Naive thymus-derived CD4-positive, alpha-beta T cell (primary cell): ENCODE measurements at regions not wholly inside any gene's neighbourhood (a gene's known extent, or its start where the extent isn't known, plus 50 kb on each side); places are given as distances from the start of the nearest gene placed in this dataset.

ENCODE experiments used
- ATAC-seq: fragments of 150-1000 bp; cut with Tn5 transposase; 2 replicates; pipeline ENCODE4 v1.10.0; 2021; ENCODE audit warnings: mild to moderate bottlenecking, moderate library complexity
- CTCF ChIA-PET: fragments of 350-600 bp; sonication (Branson Sonifier 250); formaldehyde crosslinking; loops from one replicate; lab custom pipeline; 2021; ENCODE audit warnings: antibody characterized with exemption; lab: Charles Lee
- POLR2A ChIA-PET: fragments of 350-600 bp; sonication (Branson Sonifier 250); formaldehyde crosslinking; loops from one replicate; lab custom pipeline; 2021; ENCODE audit warnings: antibody characterized with exemption, inconsistent platforms; lab: Charles Lee
- DNase-seq, 9 donors: peaks; one replicate each; pipeline versions ENCODE4 v3.0.0 to v3.0.0-alpha.2; 2020 to 2022; ENCODE audit warnings: mixed read lengths in 1 of 9
- H3K27ac ChIP-seq: one replicate; pipeline ENCODE4 v1.7.0; 2013; ENCODE audit warnings: mild to moderate bottlenecking, low read depth, low read length, moderate library complexity
- H3K27me3 ChIP-seq, 2 donors: one replicate each; pipeline ENCODE4 v1.7.0; 2013; ENCODE audit warnings: low read length in 2 of 2, mild to moderate bottlenecking in 2 of 2, moderate library complexity in 2 of 2; ENCODE audit not compliant: control insufficient read depth in 2 of 2, insufficient read depth in 2 of 2
- H3K36me3 ChIP-seq, 3 experiments: 1 replicate in 2 of 3; 2 replicates in 1 of 3; pipeline ENCODE4 v1.7.0; 2013; ENCODE audit warnings: low read length in 3 of 3, mild to moderate bottlenecking in 3 of 3, moderate library complexity in 1 of 3; ENCODE audit not compliant: insufficient read depth in 3 of 3, control insufficient read depth in 2 of 3
- H3K4me1 ChIP-seq, 2 donors: one replicate each; pipeline ENCODE4 v1.7.0; 2013; ENCODE audit warnings: low read length in 2 of 2, mild to moderate bottlenecking in 2 of 2, moderate library complexity in 1 of 2; ENCODE audit not compliant: control insufficient read depth in 2 of 2, insufficient read depth in 2 of 2
- H3K4me3 ChIP-seq: 2 replicates; pipeline ENCODE4 v1.7.0; 2013; ENCODE audit warnings: mild to moderate bottlenecking, low read length
- H3K9me3 ChIP-seq, 3 experiments: 1 replicate in 2 of 3; 2 replicates in 1 of 3; pipeline ENCODE4 v1.7.0; 2013; ENCODE audit warnings: low read length in 3 of 3; ENCODE audit not compliant: control insufficient read depth in 2 of 3
- H3K27ac Mint-ChIP-seq, 9 donors: one replicate each; pipeline ENCODE4 v1.8.0; 2020 to 2022; ENCODE audit warnings: mixed read lengths in 9 of 9, mild to moderate bottlenecking in 8 of 9, moderate library complexity in 5 of 9, inconsistent platforms in 2 of 9
- H3K27me3 Mint-ChIP-seq, 5 donors: one replicate each; pipeline ENCODE4 v1.8.0; 2021 to 2022; ENCODE audit warnings: mixed read lengths in 5 of 5, mild to moderate bottlenecking in 1 of 5
- H3K36me3 Mint-ChIP-seq, 5 donors: one replicate each; pipeline ENCODE4 v1.8.0; 2020 to 2022; ENCODE audit warnings: mixed read lengths in 5 of 5, mild to moderate bottlenecking in 3 of 5, inconsistent platforms in 1 of 5
- H3K4me1 Mint-ChIP-seq, 7 donors: one replicate each; pipeline ENCODE4 v1.8.0; 2020 to 2022; ENCODE audit warnings: mixed read lengths in 7 of 7, mild to moderate bottlenecking in 3 of 7, inconsistent platforms in 1 of 7
- H3K4me3 Mint-ChIP-seq, 10 donors: one replicate each; pipeline ENCODE4 v1.8.0; 2020 to 2022; ENCODE audit warnings: mild to moderate bottlenecking in 10 of 10, mixed read lengths in 10 of 10, moderate library complexity in 6 of 10, inconsistent platforms in 2 of 10
- H3K9me3 Mint-ChIP-seq, 11 donors: one replicate each; pipeline ENCODE4 v1.8.0; 2020 to 2022; ENCODE audit warnings: mixed read lengths in 11 of 11, mild to moderate bottlenecking in 4 of 11, inconsistent platforms in 1 of 11, moderate library complexity in 1 of 11
- intact Hi-C, 2 donors: fragments of 100-400 bp; cut with micrococcal nuclease; formaldehyde crosslinking; loops; one replicate each; pipeline ENCODE4 v1.15.1; 2023

GRCh38 chr17:34163123-34163522 lies 92.0 kb upstream of the CCL2 start:
- peaks cover 36 to 50% (median 43%) of the 10 kb centered on the region in 5 donors for H3K27me3 Mint-ChIP-seq
- POLR2A ChIA-PET = no interaction called here
- Histone ChIP-seq H3K4me3 (no peak overlapping the region), H3K9me3 (no peaks in the 10 kb centered on the region), H3K27ac (no peak overlapping the region), H3K4me1 (no peaks in the 10 kb centered on the region), H3K36me3 (no peaks in the 10 kb centered on the region), H3K27me3 (no peaks in the 10 kb centered on the region)
- no peak for ATAC-seq
- peaks cover 0 to 14% (median 3%) of the 10 kb centered on the region in 11 donors for H3K9me3 Mint-ChIP-seq
- peaks cover 0 to 7% (median 0%) of the 10 kb centered on the region in 5 donors for H3K36me3 Mint-ChIP-seq
- H3K4me1 Mint-ChIP-seq = peaks cover 0 to 1% (median 0%) of the 10 kb centered on the region in 7 donors
- intact Hi-C loops = no loop called here
- H3K27ac Mint-ChIP-seq = no peak overlapping the region
- no peak for DNase-seq
- no peak overlapping the region for H3K4me3 Mint-ChIP-seq
- CTCF ChIA-PET = no interaction called here

GRCh38 chr17:34163646-34164045 lies 91.4 kb upstream of the CCL2 start:
- DNase-seq (no peak), ATAC-seq (no peak)
- CTCF ChIA-PET = no interaction called here
- H3K4me1 Mint-ChIP-seq = peaks cover 0 to 1% (median 0%) of the 10 kb centered on the region in 7 donors
- no peak overlapping the region for H3K4me3 Mint-ChIP-seq
- Histone ChIP-seq H3K4me1 (no peaks in the 10 kb centered on the region), H3K27ac (no peak overlapping the region), H3K27me3 (no peaks in the 10 kb centered on the region), H3K4me3 (no peak overlapping the region), H3K9me3 (no peaks in the 10 kb centered on the region), H3K36me3 (no peaks in the 10 kb centered on the region)
- H3K36me3 Mint-ChIP-seq = peaks cover 0 to 7% (median 0%) of the 10 kb centered on the region in 5 donors
- no peak overlapping the region for H3K27ac Mint-ChIP-seq
- H3K9me3 Mint-ChIP-seq = peaks cover 0 to 10% (median 3%) of the 10 kb centered on the region in 11 donors
- intact Hi-C loops = no loop called here
- H3K27me3 Mint-ChIP-seq = peaks cover 30 to 45% (median 38%) of the 10 kb centered on the region in 5 donors
- POLR2A ChIA-PET = no interaction called here

- no peaks in the 10 kb centered on the region for H3K36me3 Mint-ChIP-seq
Measured at GRCh38 chr17:34164837-34165236, 90.2 kb upstream of the CCL2 start.

GRCh38 chr17:34166352-34166751 lies 88.7 kb upstream of the CCL2 start:
- no peaks in the 10 kb centered on the region for H3K27me3 ChIP-seq
- H3K4me3 Mint-ChIP-seq = no peak overlapping the region
- peaks cover 0 to 1% (median 0%) of the 10 kb centered on the region in 7 donors for H3K4me1 Mint-ChIP-seq
- no peaks in the 10 kb centered on the region for H3K36me3 Mint-ChIP-seq
- POLR2A ChIA-PET = no interaction called here
- intact Hi-C loops = no loop called here
- H3K9me3 ChIP-seq = no peaks in the 10 kb centered on the region
- H3K9me3 Mint-ChIP-seq = no peaks in the 10 kb centered on the region
- DNase-seq = no peak
- no peaks in the 10 kb centered on the region for H3K36me3 ChIP-seq
- H3K27me3 Mint-ChIP-seq = peaks cover 20 to 37% (median 34%) of the 10 kb centered on the region in 5 donors
- no peak overlapping the region for H3K27ac ChIP-seq
- no peaks in the 10 kb centered on the region for H3K4me1 ChIP-seq
- no peak overlapping the region for H3K4me3 ChIP-seq
- no peak for ATAC-seq
- no peak overlapping the region for H3K27ac Mint-ChIP-seq
- CTCF ChIA-PET = no interaction called here

More at GRCh38 chr17:34164837-34165236, 90.2 kb upstream of the CCL2 start:
- CTCF ChIA-PET = interaction anchor here (0.6 kb wide), 1 partner anchor 14 kb away, joined by 6 read pairs; no protein-coding TSS in a partner anchor
- H3K4me1 ChIP-seq = no peaks in the 10 kb centered on the region
- Mint-ChIP-seq H3K27me3 (peaks cover 20 to 34% (median 30%) of the 10 kb centered on the region in 5 donors), H3K27ac (no peak overlapping the region), H3K4me3 (no peak overlapping the region), H3K4me1 (no peaks in the 10 kb centered on the region), H3K9me3 (peaks cover 0 to 2% (median 0%) of the 10 kb centered on the region in 11 donors)
- H3K27ac ChIP-seq = no peak overlapping the region
- POLR2A ChIA-PET = no interaction called here
- no peaks in the 10 kb centered on the region for H3K27me3 ChIP-seq
- H3K4me3 ChIP-seq = no peak overlapping the region
- H3K9me3 ChIP-seq = no peaks in the 10 kb centered on the region
- ATAC-seq (no peak), DNase-seq (no peak)
- H3K36me3 ChIP-seq = no peaks in the 10 kb centered on the region
- intact Hi-C loops = no loop called here

GRCh38 chr17:34167354-34167753 lies 87.7 kb upstream of the CCL2 start:
- Histone ChIP-seq H3K9me3 (no peaks in the 10 kb centered on the region), H3K36me3 (no peaks in the 10 kb centered on the region), H3K27me3 (no peaks in the 10 kb centered on the region), H3K4me3 (no peak overlapping the region), H3K27ac (no peak overlapping the region), H3K4me1 (no peaks in the 10 kb centered on the region)
- peaks cover 20 to 35% (median 33%) of the 10 kb centered on the region in 5 donors for H3K27me3 Mint-ChIP-seq
- peaks cover 0 to 7% (median 0%) of the 10 kb centered on the region in 11 donors for H3K9me3 Mint-ChIP-seq
- no peak overlapping the region for H3K4me3 Mint-ChIP-seq
- ATAC-seq = no peak
- no peak for DNase-seq
- POLR2A ChIA-PET = no interaction called here
- intact Hi-C loops = no loop called here
- H3K27ac Mint-ChIP-seq = no peak overlapping the region
- no peaks in the 10 kb centered on the region for H3K36me3 Mint-ChIP-seq
- CTCF ChIA-PET = no interaction called here
- H3K4me1 Mint-ChIP-seq = peaks cover 0 to 6% (median 0%) of the 10 kb centered on the region in 7 donors

GRCh38 chr17:34168989-34169388 lies 86.1 kb upstream of the CCL2 start:
- no peak overlapping the region for H3K4me3 Mint-ChIP-seq
- Histone ChIP-seq H3K9me3 (no peaks in the 10 kb centered on the region), H3K36me3 (no peaks in the 10 kb centered on the region), H3K27ac (no peak overlapping the region), H3K4me1 (no peaks in the 10 kb centered on the region), H3K27me3 (no peaks in the 10 kb centered on the region), H3K4me3 (no peak overlapping the region)
- H3K4me1 Mint-ChIP-seq = peaks cover 0 to 6% (median 0%) of the 10 kb centered on the region in 7 donors
- H3K9me3 Mint-ChIP-seq = peaks cover 0 to 7% (median 0%) of the 10 kb centered on the region in 11 donors
- ChIA-PET CTCF (no interaction called here), POLR2A (no interaction called here)
- H3K36me3 Mint-ChIP-seq = no peaks in the 10 kb centered on the region
- DNase-seq (no peak), ATAC-seq (no peak)
- H3K27me3 Mint-ChIP-seq = peaks cover 11 to 29% (median 28%) of the 10 kb centered on the region in 5 donors
- no peak overlapping the region for H3K27ac Mint-ChIP-seq
- intact Hi-C loops = no loop called here

GRCh38 chr17:34169496-34169895 lies 85.6 kb upstream of the CCL2 start:
- Histone ChIP-seq H3K4me3 (no peak overlapping the region), H3K4me1 (no peaks in the 10 kb centered on the region), H3K36me3 (no peaks in the 10 kb centered on the region), H3K27ac (no peak overlapping the region), H3K9me3 (no peaks in the 10 kb centered on the region), H3K27me3 (no peaks in the 10 kb centered on the region)
- Mint-ChIP-seq H3K27ac (no peak overlapping the region), H3K36me3 (no peaks in the 10 kb centered on the region), H3K4me1 (peaks cover 0 to 6% (median 0%) of the 10 kb centered on the region in 7 donors), H3K4me3 (no peak overlapping the region), H3K9me3 (peaks cover 0 to 7% (median 0%) of the 10 kb centered on the region in 11 donors), H3K27me3 (peaks cover 5 to 25% (median 23%) of the 10 kb centered on the region in 5 donors)
- DNase-seq = no peak
- ChIA-PET POLR2A (no interaction called here), CTCF (no interaction called here)
- ATAC-seq = no peak
- intact Hi-C loops = no loop called here
